Fibroblast of lung (primary cell): ENCODE measurements at regions not wholly inside any gene's neighbourhood (a gene's known extent, or its start where the extent isn't known, plus 50 kb on each side); places are given as distances from the start of the nearest gene placed in this dataset.

ENCODE experiments used
- CTCF ChIP-seq, 2 donors: IDR thresholded peaks in 1 of 2; conservative IDR thresholded peaks in 1 of 2; 1 replicate in 1 of 2; 2 replicates in 1 of 2; pipeline ENCODE4 v1.5.1; 2011 to 2012; ENCODE audit warnings: low read length in 2 of 2, control low read depth in 1 of 2, inconsistent platforms in 1 of 2, low read depth in 1 of 2, mild to moderate bottlenecking in 1 of 2
- EZH2 ChIP-seq: IDR thresholded peaks from 2 replicates; pipeline ENCODE4 v1.5.1; 2012; ENCODE audit warnings: low read length, control low read depth, mild to moderate bottlenecking; ENCODE audit errors: missing control alignments

GRCh38 chr14:96945721-96946120, 148.5 kb downstream of the VRK1 start:
- TF ChIP-seq EZH2 (no peak), CTCF (conservative IDR thresholded peaks at IDR 0.05 in 1 of 2, IDR thresholded peaks at IDR 0.05 in 1 of 2; ENCODE audit: low read depth in 1 of 2, low read length in 2 of 2) (no peak)
